H7 (cell line): ENCODE measurements at regions not wholly inside any gene's neighbourhood (a gene's known extent, or its start where the extent isn't known, plus 50 kb on each side); places are given as distances from the start of the nearest gene placed in this dataset.

Source experiments
- DNase-seq: peaks from one replicate; pipeline ENCODE4 v3.0.0; 2012
- H3K27me3 ChIP-seq: 2 replicates; pipeline ENCODE4 v1.6.0; 2011; ENCODE audit warnings: mild to moderate bottlenecking, low read length; ENCODE audit not compliant: control insufficient read depth, insufficient read depth
- H3K36me3 ChIP-seq: replicated peaks from 2 replicates; pipeline ENCODE4 v1.5.1; 2011; ENCODE audit warnings: low read length; ENCODE audit not compliant: control insufficient read depth, insufficient read depth
- H3K4me3 ChIP-seq: 2 replicates; pipeline ENCODE4 v1.5.1; 2011; ENCODE audit warnings: low read depth, mild to moderate bottlenecking, control low read depth, low read length, moderate library complexity; ENCODE audit not compliant: insufficient read depth

DNA sequence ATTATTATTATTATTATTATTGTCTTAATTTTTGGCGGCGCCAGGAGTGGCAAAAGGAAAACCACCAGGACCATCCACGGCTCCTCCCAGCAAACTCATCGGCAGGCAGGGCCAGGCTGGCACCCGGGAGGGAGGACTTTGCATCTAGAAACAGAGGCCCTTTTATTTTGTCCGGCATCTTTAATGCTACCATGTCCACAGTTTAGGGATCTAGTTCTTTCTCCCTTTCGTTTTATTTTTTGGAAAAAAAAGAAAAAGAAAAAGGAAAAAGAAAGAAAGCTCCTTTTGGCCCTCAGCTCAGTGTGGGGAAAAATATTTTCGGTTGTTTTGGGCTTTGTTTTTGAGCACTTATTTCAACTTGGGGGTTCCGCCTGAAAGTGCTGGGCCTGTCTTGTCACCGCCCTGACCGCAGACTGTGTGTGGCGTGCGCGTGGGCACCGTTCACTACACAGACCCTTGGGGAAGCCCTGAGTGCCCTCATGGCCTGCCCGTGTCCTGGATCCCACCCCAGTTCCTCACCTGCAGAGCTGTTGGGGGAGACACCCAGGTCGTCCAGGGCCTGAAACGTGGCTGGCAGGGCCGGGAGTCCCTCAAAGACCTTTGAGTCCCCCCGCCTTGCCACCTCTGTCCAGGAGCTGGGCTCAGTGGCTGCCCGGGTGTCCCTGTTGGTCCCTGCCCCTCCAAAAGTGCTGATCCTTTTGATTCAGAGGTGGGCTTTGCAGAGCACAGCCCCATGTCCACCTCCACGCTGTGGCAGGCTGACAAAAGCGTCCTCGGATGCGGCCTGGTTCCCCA, 69.1 kb upstream of the PPARA start:
- H3K36me3 ChIP-seq = no peaks in the 10 kb centered on the region
- no peaks in the 10 kb centered on the region for H3K27me3 ChIP-seq
- H3K4me3 ChIP-seq = no peak overlapping the region
- DNase-seq = no peak

DNA sequence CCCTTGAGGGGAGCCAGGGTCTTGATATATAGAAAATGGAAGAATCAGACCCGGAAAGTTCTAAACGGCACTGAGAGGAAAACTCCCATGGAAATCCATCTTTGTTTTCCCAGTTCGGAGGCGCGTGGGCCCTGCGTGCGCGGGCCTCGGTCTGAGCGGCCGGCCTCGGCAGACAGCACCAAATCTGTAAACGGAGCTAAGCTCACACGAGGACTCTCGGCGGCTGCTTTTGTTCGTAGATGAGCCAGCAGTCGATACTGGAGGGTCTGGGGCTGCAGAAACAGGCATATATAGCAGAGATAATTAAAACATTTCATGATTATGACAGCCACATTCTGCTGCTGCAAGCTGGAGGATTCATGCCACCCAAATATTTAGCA, 68.5 kb upstream of the PPARA start:
- Histone ChIP-seq H3K4me3 (no peak overlapping the region), H3K27me3 (no peaks in the 10 kb centered on the region), H3K36me3 (no peaks in the 10 kb centered on the region)
- no peak for DNase-seq

GRCh38 chr22:46082633-46083032, 67.7 kb upstream of the PPARA start:
- DNase-seq = no peak
- no peaks in the 10 kb centered on the region for H3K36me3 ChIP-seq
- H3K4me3 ChIP-seq = no peak overlapping the region
- H3K27me3 ChIP-seq = no peaks in the 10 kb centered on the region

DNA sequence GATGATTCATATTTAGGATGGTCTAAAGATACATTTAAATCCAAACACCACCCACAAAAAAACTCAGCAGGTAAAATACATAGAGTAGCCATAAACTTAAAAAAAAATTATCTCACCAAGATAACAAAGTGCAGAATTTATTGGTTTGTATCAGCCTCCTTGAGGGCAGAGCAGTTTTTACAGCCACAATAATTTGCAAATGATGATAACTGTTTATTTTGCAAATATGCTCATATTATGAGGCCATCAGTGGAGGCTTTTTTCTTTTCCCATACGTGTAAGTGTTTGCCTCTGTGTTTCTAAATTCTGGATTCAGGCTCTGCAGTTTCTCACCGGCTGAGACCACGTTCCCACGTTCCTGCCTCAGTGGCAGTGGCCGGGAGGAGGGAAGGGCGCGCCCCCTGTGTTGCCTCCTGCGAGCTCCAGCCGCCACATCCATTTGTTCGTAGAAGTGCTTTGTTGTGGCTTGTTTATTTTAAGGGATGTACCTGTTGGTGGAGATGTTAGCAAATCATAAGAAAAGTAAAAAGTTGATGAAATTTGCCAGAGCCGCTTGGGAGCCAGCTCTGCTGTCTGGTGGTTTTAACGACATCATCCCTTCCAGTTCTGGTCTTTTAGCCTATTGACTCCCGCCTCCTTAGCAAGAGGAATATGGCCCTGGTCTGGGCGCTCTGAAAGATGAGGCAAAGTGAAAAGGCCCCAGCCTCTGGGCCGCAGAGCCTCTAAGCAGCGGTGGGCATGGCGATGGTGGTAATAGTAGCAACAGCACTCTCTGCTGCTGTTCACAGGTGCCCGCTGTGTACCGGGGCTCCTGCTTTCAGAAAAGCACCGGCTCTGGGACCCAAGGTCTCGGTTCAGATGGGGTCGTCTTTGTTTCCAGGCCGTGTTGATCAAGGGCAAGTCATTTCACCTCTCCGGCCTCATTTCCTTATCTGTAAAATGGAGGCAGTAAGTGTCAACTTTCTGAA, 66.7 kb upstream of the PPARA start:
- Histone ChIP-seq H3K4me3 (no peak overlapping the region), H3K27me3 (no peaks in the 10 kb centered on the region), H3K36me3 (no peaks in the 10 kb centered on the region)
- no peak for DNase-seq

DNA sequence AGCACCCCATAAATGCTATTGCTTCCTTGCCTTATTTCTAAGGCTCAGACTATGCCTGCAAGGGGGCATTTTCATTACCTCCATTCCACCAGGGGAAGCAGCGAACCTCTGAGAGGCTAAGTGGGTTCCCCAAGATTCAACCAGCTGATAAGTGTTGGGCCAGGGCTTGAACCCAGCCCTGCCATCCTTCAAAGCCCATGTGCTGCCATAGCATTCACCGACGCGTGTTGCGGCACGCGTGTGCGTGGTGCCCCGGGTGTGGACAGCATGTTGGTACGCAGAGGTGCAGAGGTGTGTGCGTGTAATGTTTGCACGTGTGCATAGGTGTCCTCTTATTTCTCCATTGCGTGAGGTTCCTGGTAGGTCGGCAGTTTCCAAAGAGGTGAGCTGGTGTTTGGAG, 66.0 kb upstream of the PPARA start:
- Histone ChIP-seq H3K36me3 (no peaks in the 10 kb centered on the region), H3K4me3 (no peak overlapping the region), H3K27me3 (no peaks in the 10 kb centered on the region)
- DNase-seq = no peak

DNA sequence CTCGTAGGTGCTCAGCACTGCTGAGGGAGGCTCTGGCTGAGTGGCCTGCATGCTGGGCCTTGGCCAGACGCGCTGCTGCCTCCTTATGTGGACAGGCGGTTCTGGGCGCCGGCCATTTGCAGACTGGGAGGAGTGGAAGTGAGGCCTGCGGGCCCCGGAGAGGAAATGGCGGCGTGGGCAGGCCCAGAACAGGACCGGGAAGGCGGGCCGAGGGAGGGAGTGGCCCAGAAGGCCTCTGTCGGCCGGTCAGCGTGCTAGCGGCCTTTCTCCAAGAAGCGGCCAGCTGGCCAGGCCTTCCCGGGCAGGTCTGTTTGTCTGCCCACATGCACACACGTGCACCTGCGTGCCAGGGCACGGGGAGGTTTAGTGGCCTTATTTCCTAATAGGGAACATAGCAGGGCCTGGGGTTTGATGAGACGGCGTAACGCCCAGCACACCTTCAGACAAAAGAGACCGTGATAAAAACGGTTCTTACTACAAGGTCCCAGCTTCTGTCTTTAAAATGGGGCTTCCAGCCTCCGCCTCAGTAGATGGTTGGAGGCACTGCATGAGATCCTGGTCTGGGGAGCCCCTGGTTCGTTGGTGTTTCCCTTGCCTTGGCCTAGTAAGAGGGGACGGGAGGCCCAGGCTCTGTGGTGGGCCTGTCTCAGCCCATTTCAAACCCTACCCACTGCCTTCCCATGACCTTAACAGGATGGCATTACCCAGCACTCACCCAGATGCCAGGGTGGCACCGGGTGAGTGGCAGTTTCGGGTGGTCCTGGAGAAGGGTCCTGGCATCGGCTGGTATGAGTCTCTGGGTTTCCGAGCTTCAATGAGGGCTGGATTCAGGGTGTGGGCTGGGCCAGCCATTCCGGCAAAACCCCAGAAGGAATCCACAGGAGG, 65.1 kb upstream of the PPARA start:
- Histone ChIP-seq H3K27me3 (no peaks in the 10 kb centered on the region), H3K36me3 (no peaks in the 10 kb centered on the region), H3K4me3 (no peak overlapping the region)
- no peak for DNase-seq

GRCh38 chr22:46085828-46086576, 64.3 kb upstream of the PPARA start:
- no peaks in the 10 kb centered on the region for H3K27me3 ChIP-seq
- H3K4me3 ChIP-seq = no peak overlapping the region
- DNase-seq = no peak
- H3K36me3 ChIP-seq = no peaks in the 10 kb centered on the region

- no peaks in the 10 kb centered on the region for H3K36me3 ChIP-seq
- H3K4me3 ChIP-seq = no peak overlapping the region
- no peak for DNase-seq
- no peaks in the 10 kb centered on the region for H3K27me3 ChIP-seq
Observed at GRCh38 chr22:46086577-46087335, 63.6 kb upstream of the PPARA start.

GRCh38 chr22:46087336-46087690, 63.0 kb upstream of the PPARA start:
- no peak for DNase-seq
- Histone ChIP-seq H3K4me3 (no peak overlapping the region), H3K27me3 (no peaks in the 10 kb centered on the region), H3K36me3 (no peaks in the 10 kb centered on the region)

DNA sequence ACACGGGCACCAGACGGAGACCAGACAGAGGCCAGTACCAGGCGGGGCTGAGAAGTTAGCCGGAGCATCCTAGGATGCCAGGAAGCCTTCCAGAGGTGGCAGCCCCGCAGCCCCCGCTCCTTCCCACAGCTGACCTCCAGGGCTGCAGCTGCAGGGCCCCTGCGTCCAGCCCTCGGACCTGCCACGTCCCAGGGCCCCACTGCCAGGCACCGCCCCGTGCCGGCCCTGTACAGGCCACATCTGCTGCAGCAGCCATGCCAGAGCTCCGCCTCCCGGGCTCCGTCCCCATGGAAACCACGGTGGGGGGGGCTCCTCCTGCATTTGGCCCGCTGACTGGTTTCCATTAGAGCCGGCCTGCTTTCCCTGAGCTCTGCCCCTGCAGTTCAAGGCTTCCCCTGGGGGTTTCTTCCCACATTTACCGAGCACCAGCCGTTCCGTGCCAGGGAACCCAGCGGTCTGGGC, 62.5 kb upstream of the PPARA start:
- Histone ChIP-seq H3K27me3 (no peaks in the 10 kb centered on the region), H3K36me3 (no peaks in the 10 kb centered on the region), H3K4me3 (no peak overlapping the region)
- DNase-seq = peak; percentile 92

- Histone ChIP-seq H3K27me3 (no peaks in the 10 kb centered on the region), H3K36me3 (no peaks in the 10 kb centered on the region), H3K4me3 (no peak overlapping the region)
- DNase-seq = no peak
Observed at GRCh38 chr22:46088541-46089311, 61.6 kb upstream of the PPARA start.

DNA sequence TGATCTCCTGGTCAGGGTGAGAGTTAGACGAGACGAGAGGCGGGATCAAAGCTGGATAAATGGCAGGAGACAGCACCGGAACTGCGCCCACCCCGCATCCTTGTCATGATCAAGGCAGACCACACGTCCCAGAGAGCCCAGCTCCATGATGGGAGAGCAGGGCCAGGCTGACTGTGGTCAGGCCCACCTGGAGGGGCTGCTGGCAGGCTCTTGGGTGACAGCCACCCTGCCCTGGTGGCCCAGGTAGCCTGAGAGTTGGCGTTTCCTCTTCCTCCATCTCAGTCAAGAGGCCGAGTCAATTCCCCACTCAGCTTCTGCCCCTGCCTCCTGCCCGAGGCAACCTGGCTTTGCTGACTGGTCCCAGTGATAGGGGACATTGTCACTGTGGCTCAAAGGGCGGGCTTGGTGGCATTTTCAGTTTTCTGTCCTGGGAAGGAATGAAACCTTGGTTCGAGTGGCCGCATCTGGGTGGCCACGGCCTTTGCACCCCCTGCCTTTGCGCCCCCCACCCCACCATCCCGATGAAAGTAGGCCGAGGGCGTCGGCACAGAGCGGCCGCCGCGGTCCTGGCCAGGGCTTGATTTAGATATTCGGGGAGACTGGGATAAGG, 60.8 kb upstream of the PPARA start:
- Histone ChIP-seq H3K4me3 (no peak overlapping the region), H3K36me3 (no peaks in the 10 kb centered on the region), H3K27me3 (no peaks in the 10 kb centered on the region)
- no peak for DNase-seq
